Liver (tissue), 7 donors: ENCODE measurements at regions not wholly inside any gene's neighbourhood (a gene's known extent, or its start where the extent isn't known, plus 50 kb on each side); places are given as distances from the start of the nearest gene placed in this dataset.

Source experiments
- DNase-seq: peaks from one replicate; pipeline ENCODE4 v3.0.0-alpha.2; 2017; ENCODE audit warnings: low spot score
- H3K27ac ChIP-seq, 2 donors: one replicate each; pipeline ENCODE4 v1.7.0; 2013; ENCODE audit warnings: inconsistent platforms in 2 of 2, low read length in 2 of 2, control low read depth in 1 of 2, low read depth in 1 of 2, mild to moderate bottlenecking in 1 of 2
- H3K27me3 ChIP-seq, 4 donors: one replicate each; pipeline versions ENCODE4 v1.6.1 to v1.7.0; 2013; ENCODE audit warnings: low read length in 3 of 4, inconsistent platforms in 1 of 4, mild to moderate bottlenecking in 1 of 4, moderate library complexity in 1 of 4; ENCODE audit not compliant: control insufficient read depth in 4 of 4, insufficient read depth in 4 of 4
- H3K36me3 ChIP-seq, 4 donors: one replicate each; pipeline versions ENCODE4 v1.6.1 to v1.7.0; 2013; ENCODE audit warnings: low read length in 3 of 4, mild to moderate bottlenecking in 3 of 4, low read depth in 1 of 4, moderate library complexity in 1 of 4; ENCODE audit not compliant: control insufficient read depth in 4 of 4, insufficient read depth in 3 of 4
- H3K4me1 ChIP-seq, 4 donors: one replicate each; pipeline versions ENCODE4 v1.6.1 to v1.7.0; 2013; ENCODE audit warnings: low read length in 3 of 4, mild to moderate bottlenecking in 3 of 4, moderate library complexity in 1 of 4; ENCODE audit not compliant: control insufficient read depth in 4 of 4, insufficient read depth in 4 of 4
- H3K4me3 ChIP-seq, 3 donors: one replicate each; pipeline versions ENCODE4 v1.6.1 to v1.7.0; 2013; ENCODE audit warnings: low read length in 3 of 3, control low read depth in 1 of 3, low read depth in 1 of 3, mild to moderate bottlenecking in 1 of 3
- H3K9ac ChIP-seq, 2 donors: one replicate each; pipeline ENCODE4 v1.7.0; 2013; ENCODE audit warnings: low read length in 2 of 2, mild to moderate bottlenecking in 2 of 2, moderate library complexity in 2 of 2, control low read depth in 1 of 2, low read depth in 1 of 2
- H3K9me3 ChIP-seq, 4 donors: one replicate each; pipeline versions ENCODE4 v1.6.1 to v1.7.0; 2013; ENCODE audit warnings: low read length in 3 of 4; ENCODE audit not compliant: control insufficient read depth in 4 of 4
- ATF3 ChIP-seq: IDR thresholded peaks from 2 replicates; pipeline ENCODE4 v1.6.1; 2016; ENCODE audit warnings: antibody characterized with exemption
- FOXA1 ChIP-seq: IDR thresholded peaks from 2 replicates; pipeline ENCODE4 v1.6.1; 2016; ENCODE audit warnings: antibody characterized with exemption
- FOXA2 ChIP-seq: IDR thresholded peaks from 2 replicates; pipeline ENCODE4 v1.6.1; 2016; ENCODE audit warnings: antibody characterized with exemption
- GABPA ChIP-seq, 2 donors: IDR thresholded peaks in 1 of 2; conservative IDR thresholded peaks in 1 of 2; 2 replicates each; pipeline ENCODE4 v1.6.1; 2016; ENCODE audit warnings: antibody characterized with exemption in 2 of 2, mild to moderate bottlenecking in 1 of 2, moderate library complexity in 1 of 2
- RAD21 ChIP-seq, 2 donors: IDR thresholded peaks; 2 replicates each; pipeline ENCODE4 v1.6.1; 2016; ENCODE audit warnings: antibody characterized with exemption in 2 of 2, mild to moderate bottlenecking in 2 of 2
- REST ChIP-seq: IDR thresholded peaks from 2 replicates; pipeline ENCODE4 v1.6.1; 2016; ENCODE audit warnings: antibody characterized with exemption, mild to moderate bottlenecking
- SP1 ChIP-seq: IDR thresholded peaks from 2 replicates; pipeline ENCODE4 v1.6.1; 2018; ENCODE audit warnings: antibody characterized with exemption, mild to moderate bottlenecking
- YY1 ChIP-seq: IDR thresholded peaks from 2 replicates; pipeline ENCODE4 v1.6.1; 2016; ENCODE audit warnings: antibody characterized with exemption, mild to moderate bottlenecking
- ZBTB33 ChIP-seq: IDR thresholded peaks from 2 replicates; pipeline ENCODE4 v1.6.1; 2016; ENCODE audit warnings: antibody characterized with exemption
- whole genome bisulfite sequencing: extraction: QIAGEN DNeasy Blood & Tissue Kit; methylation state at CpG from one replicate; pipeline ENCODE4 v1.1.7; 2013; 5-methylcytosine and 5-hydroxymethylcytosine counted together
- donor health status: healthy.
- donor health status: healthy.
- donor health status: healthy.
- donor health status: healthy.

- WGBS: 81% methylated on average over 7 of the region's 7 CpGs
- H3K27me3 ChIP-seq: no peaks in the 10 kb centered on the region
Measured at GRCh38 chr3:64992530-64993285, 304.9 kb upstream of the ADAMTS9 start.

GRCh38 chr3:64988188-64988587 lies 300.4 kb upstream of the ADAMTS9 start:
- TF ChIP-seq YY1 (no peak), RAD21 (IDR thresholded peaks at IDR 0.05) (no peak), REST (no peak), GABPA (IDR thresholded peaks at IDR 0.05 in 1 of 2, conservative IDR thresholded peaks at IDR 0.05 in 1 of 2) (no peak), FOXA1 (no peak)
- Histone ChIP-seq H3K27ac (no peak overlapping the region), H3K9me3 (no peaks in the 10 kb centered on the region), H3K36me3 (no peaks in the 10 kb centered on the region), H3K4me3 (no peak overlapping the region), H3K4me1 (no peaks in the 10 kb centered on the region), H3K27me3 (no peaks in the 10 kb centered on the region), H3K9ac (no peak overlapping the region)
- 47% methylated on average over 3 of the region's 3 CpGs for WGBS
- DNase-seq: no peak

More at GRCh38 chr3:64992530-64993285, 304.9 kb upstream of the ADAMTS9 start:
- Histone ChIP-seq H3K36me3 (no peaks in the 10 kb centered on the region), H3K9me3 (no peaks in the 10 kb centered on the region), H3K27ac (no peak overlapping the region), H3K9ac (no peak overlapping the region), H3K4me3 (no peak overlapping the region), H3K4me1 (no peaks in the 10 kb centered on the region)
- no peak for DNase-seq
- TF ChIP-seq FOXA2 (no peak), RAD21 (IDR thresholded peaks at IDR 0.05) (no peak), FOXA1 (no peak), ATF3 (no peak), ZBTB33 (no peak), SP1 (no peak)

- Histone ChIP-seq H3K9ac (no peak overlapping the region), H3K4me3 (no peak overlapping the region), H3K9me3 (no peaks in the 10 kb centered on the region), H3K36me3 (no peaks in the 10 kb centered on the region), H3K4me1 (no peaks in the 10 kb centered on the region), H3K27ac (no peak overlapping the region), H3K27me3 (no peaks in the 10 kb centered on the region)
- no peak for TF ChIP-seq ATF3
- no peak for DNase-seq
- WGBS: 89% methylated on average over 1 of the region's 1 CpG
Measured at GRCh38 chr3:64987726-64988125, 299.9 kb upstream of the ADAMTS9 start.
